ENCODE measurements at regions not wholly inside any gene's neighbourhood (a gene's known extent, or its start where the extent isn't known, plus 50 kb on each side); places are given as distances from the start of the nearest gene placed in this dataset.
"Not testable (repeated sequence)": the region's sequence is repeated elsewhere in the genome, so short reads cannot be mapped to it uniquely, and the experiment has no call there.

DNA sequence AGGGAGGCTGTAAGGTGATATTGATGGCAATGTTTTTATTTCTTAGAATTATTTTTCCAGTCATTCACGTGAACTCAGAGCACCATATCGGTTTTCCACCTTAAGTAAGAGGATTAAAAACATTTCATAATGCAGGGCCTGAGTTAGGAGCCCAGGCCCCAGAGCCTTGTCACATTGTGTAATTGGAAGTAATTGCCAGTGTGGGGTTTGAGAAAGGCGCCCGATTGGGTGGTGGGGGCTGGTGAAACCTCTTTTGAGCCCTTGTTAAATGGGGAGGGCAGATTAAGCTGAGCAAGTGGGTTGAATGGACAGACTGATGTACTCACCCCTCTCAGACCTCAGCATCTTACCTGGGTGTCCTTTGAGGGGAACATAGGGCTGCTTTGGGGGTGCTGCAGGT, 116.7 kb upstream of the PITX1 start:
- no peaks in the 10 kb centered on the region for H3K4me1 ChIP-seq
- no peak overlapping the region for H3K4me3 ChIP-seq
- WGBS: 93% methylated on average over 4 of the region's 4 CpGs
- no peaks in the 10 kb centered on the region for H3K36me3 ChIP-seq
- DNase-seq (ENCODE audit: low spot score in 2 of 2): peak in 1 of 2 donors; percentile 65
- no peaks in the 10 kb centered on the region for H3K9me3 ChIP-seq
- TF ChIP-seq POLR2AphosphoS5 (IDR thresholded peaks at IDR 0.05) (no peak), POLR2A (IDR thresholded peaks at IDR 0.05) (no peak), EP300 (IDR thresholded peaks at IDR 0.05) (no peak)
- TF ChIP-seq, protein P1, sequence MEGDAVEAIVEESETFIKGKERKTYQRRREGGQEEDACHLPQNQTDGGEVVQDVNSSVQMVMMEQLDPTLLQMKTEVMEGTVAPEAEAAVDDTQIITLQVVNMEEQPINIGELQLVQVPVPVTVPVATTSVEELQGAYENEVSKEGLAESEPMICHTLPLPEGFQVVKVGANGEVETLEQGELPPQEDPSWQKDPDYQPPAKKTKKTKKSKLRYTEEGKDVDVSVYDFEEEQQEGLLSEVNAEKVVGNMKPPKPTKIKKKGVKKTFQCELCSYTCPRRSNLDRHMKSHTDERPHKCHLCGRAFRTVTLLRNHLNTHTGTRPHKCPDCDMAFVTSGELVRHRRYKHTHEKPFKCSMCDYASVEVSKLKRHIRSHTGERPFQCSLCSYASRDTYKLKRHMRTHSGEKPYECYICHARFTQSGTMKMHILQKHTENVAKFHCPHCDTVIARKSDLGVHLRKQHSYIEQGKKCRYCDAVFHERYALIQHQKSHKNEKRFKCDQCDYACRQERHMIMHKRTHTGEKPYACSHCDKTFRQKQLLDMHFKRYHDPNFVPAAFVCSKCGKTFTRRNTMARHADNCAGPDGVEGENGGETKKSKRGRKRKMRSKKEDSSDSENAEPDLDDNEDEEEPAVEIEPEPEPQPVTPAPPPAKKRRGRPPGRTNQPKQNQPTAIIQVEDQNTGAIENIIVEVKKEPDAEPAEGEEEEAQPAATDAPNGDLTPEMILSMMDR (IDR thresholded peaks at IDR 0.05): no peak
- no peaks in the 10 kb centered on the region for H3K27me3 ChIP-seq
- no peak overlapping the region for H3K27ac ChIP-seq

GRCh38 chr5:135149956-135150723, 116.1 kb upstream of the PITX1 start:
- H3K4me3 ChIP-seq: no peak overlapping the region
- H3K36me3 ChIP-seq: no peaks in the 10 kb centered on the region
- peak in 1 of 2 donors; percentile 59 for DNase-seq (ENCODE audit: low spot score in 2 of 2)
- TF ChIP-seq EP300 (IDR thresholded peaks at IDR 0.05): no peak
- H3K4me1 ChIP-seq: no peaks in the 10 kb centered on the region
- no peaks in the 10 kb centered on the region for H3K9me3 ChIP-seq
- WGBS: 86% methylated on average over 6 of the region's 13 CpGs
- H3K27me3 ChIP-seq: no peaks in the 10 kb centered on the region
- no peak overlapping the region for H3K27ac ChIP-seq

DNA sequence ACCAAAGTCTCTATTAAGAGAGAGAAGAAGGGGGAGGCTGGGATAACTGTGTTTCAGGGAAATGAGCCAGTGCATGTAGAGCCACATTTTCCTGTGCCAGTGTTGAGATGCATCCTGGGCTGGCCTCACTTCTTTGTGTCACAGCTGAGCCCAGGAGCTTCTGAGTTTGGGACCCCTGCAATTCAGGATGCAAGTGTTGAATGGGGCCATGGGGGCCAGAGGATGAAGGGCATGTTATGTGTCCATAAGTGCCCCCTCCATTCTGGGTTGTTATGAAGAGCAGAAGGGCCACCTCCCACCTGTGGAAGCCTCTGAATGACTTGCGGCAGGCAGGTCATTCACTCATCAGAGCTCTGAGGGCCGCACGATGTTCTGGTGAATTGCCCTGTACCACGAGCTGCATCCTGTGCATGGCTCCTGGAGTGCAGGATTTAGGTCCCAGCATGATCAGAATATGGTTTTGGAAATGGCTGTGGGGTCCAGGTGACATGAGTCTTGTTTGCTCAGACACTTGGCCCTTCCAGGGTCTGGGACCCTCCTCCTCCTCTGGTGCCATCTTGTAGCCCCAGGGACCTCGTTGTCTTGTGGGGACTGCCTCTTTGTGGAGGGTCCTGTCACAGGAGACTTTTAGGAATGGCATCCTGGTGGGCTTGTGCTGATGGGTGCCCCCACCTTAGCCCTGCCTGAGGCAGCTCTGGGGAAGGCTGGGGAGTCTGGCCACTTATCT, 115.4 kb upstream of the PITX1 start:
- peak in 1 of 2 donors; percentile 28 for DNase-seq (ENCODE audit: low spot score in 2 of 2)
- Histone ChIP-seq H3K4me1 (no peaks in the 10 kb centered on the region), H3K36me3 (no peaks in the 10 kb centered on the region), H3K27ac (no peak overlapping the region), H3K9me3 (no peaks in the 10 kb centered on the region), H3K27me3 (no peaks in the 10 kb centered on the region), H3K4me3 (no peak overlapping the region)
- TF ChIP-seq, protein P1 (IDR thresholded peaks at IDR 0.05): no peak
- no peak for TF ChIP-seq POLR2A (IDR thresholded peaks at IDR 0.05)
- no peak for TF ChIP-seq POLR2AphosphoS5 (IDR thresholded peaks at IDR 0.05)
- TF ChIP-seq EP300 (IDR thresholded peaks at IDR 0.05): no peak
- WGBS: 80% methylated on average over 1 of the region's 5 CpGs

- Histone ChIP-seq H3K4me1 (no peaks in the 10 kb centered on the region), H3K36me3 (no peaks in the 10 kb centered on the region), H3K27ac (no peak overlapping the region), H3K4me3 (no peak overlapping the region), H3K27me3 (no peaks in the 10 kb centered on the region), H3K9me3 (no peaks in the 10 kb centered on the region)
- TF ChIP-seq POLR2AphosphoS5 (IDR thresholded peaks at IDR 0.05) (no peak), EP300 (IDR thresholded peaks at IDR 0.05) (no peak), POLR2A (IDR thresholded peaks at IDR 0.05) (no peak)
- TF ChIP-seq, protein P1 (IDR thresholded peaks at IDR 0.05): no peak
- no peak for DNase-seq (ENCODE audit: low spot score in 2 of 2)
- 90% methylated on average over 10 of the region's 10 CpGs for WGBS
Observed at GRCh38 chr5:135147294-135148090, 113.5 kb upstream of the PITX1 start.

DNA sequence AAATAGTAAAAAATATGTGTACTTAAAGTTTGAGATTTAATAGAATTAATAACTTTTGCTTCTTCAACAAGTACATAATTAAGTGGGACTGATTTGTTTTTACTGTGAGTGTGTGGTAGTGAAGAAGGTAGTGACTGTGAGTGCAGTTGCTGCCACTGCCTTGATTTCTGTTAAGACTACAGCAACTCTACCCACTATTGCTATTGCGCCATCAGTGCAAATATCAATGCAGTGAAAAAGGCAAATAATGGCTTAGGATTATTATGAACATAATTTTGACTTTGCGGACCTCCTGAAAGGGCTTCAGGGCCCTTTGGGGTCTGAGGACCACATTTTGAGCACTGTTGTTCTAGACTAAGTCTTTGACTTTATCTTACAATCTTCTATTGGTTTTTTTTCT, 112.0 kb upstream of the PITX1 start:
- 93% methylated on average over 2 of the region's 2 CpGs for WGBS
- no peak for TF ChIP-seq EP300 (IDR thresholded peaks at IDR 0.05)
- TF ChIP-seq POLR2AphosphoS5 (IDR thresholded peaks at IDR 0.05): no peak
- no peak for TF ChIP-seq POLR2A (IDR thresholded peaks at IDR 0.05)
- TF ChIP-seq, protein P1 (IDR thresholded peaks at IDR 0.05): no peak
- Histone ChIP-seq H3K4me3 (no peak overlapping the region), H3K27ac (no peak overlapping the region), H3K27me3 (no peaks in the 10 kb centered on the region), H3K4me1 (no peaks in the 10 kb centered on the region), H3K9me3 (no peaks in the 10 kb centered on the region), H3K36me3 (no peaks in the 10 kb centered on the region)
- DNase-seq (ENCODE audit: low spot score in 2 of 2): no peak

DNA sequence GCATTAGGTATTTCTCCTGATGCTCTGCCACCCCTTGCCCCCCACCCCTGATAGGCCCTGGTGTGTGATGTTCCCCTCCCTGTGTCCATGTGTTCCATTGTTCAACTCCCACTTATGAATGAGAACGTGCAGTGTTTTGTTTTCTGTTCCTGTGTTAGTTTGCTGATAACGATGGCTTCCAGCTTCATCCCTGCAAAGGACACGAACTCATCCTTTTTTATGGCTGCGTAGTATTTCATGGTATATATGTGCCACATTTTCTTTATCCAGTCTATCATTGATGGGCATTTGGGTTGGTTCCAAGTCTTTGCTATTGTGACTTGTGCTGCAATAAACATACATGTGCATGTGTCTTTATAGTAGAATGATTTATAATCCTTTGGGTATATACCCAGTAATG, 109.7 kb upstream of the PITX1 start:
- not testable (repeated sequence) for DNase-seq (ENCODE audit: low spot score in 2 of 2); H3K36me3 ChIP-seq; H3K4me3 ChIP-seq; H3K27ac ChIP-seq; H3K27me3 ChIP-seq; H3K9me3 ChIP-seq
- peaks cover 11% of the 10 kb centered on the region for H3K4me1 ChIP-seq
- 68% methylated on average over 4 of the region's 4 CpGs for WGBS
